ENCODE measurements at regions not wholly inside any gene's neighbourhood (a gene's known extent, or its start where the extent isn't known, plus 50 kb on each side); places are given as distances from the start of the nearest gene placed in this dataset.
"Not testable (repeated sequence)": the region's sequence is repeated elsewhere in the genome, so short reads cannot be mapped to it uniquely, and the experiment has no call there.

DNA sequence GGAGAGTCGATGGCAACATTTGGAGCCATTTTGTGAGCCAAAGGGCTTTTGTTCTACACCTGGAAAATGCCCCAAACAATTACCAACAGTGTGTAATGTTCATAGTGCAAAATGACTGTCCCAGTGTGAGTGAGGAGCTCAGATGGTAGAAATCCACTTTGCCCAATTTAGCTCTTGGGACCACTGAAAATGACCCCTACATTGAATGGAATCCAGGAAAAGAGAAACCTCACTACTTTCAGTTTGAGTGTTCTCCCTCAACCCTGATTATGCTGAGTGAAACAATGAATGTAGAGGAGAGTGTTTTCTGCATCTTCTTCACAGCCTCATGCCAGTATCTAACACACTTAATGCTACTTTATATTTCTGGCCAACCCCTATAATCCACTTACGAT lies 84.9 kb upstream of the NRN1 start:
- DNase-seq (no peak), ATAC-seq (no peak)
- no peak overlapping the region for H3K4me3 ChIP-seq
- H3K27me3 ChIP-seq = no peaks in the 10 kb centered on the region
- intact Hi-C loops (cut with DNase I) = no loop called here
- no peaks in the 10 kb centered on the region for H3K9me3 ChIP-seq
- H3K4me1 ChIP-seq = no peaks in the 10 kb centered on the region
- no peak for TF ChIP-seq CTCF (IDR thresholded peaks at IDR 0.05)
- no peaks in the 10 kb centered on the region for H3K36me3 ChIP-seq
- H3K27ac ChIP-seq = no peak overlapping the region

- DNase-seq (no peak), ATAC-seq (no peak)
- intact Hi-C loops (cut with DNase I) = no loop called here
- no peak overlapping the region for H3K27ac ChIP-seq
- no peak for TF ChIP-seq CTCF (IDR thresholded peaks at IDR 0.05)
- no peaks in the 10 kb centered on the region for H3K4me1 ChIP-seq
- no peaks in the 10 kb centered on the region for H3K36me3 ChIP-seq
- no peak overlapping the region for H3K4me3 ChIP-seq
- no peaks in the 10 kb centered on the region for H3K27me3 ChIP-seq
- no peaks in the 10 kb centered on the region for H3K9me3 ChIP-seq
Measured at GRCh38 chr6:6090861-6091607, 84.3 kb upstream of the NRN1 start.

GRCh38 chr6:6085928-6086668 lies 79.4 kb upstream of the NRN1 start:
- intact Hi-C loops (cut with DNase I) = no loop called here
- no peak overlapping the region for H3K4me3 ChIP-seq
- H3K36me3 ChIP-seq = no peaks in the 10 kb centered on the region
- DNase-seq = no peak
- no peak overlapping the region for H3K27ac ChIP-seq
- no peaks in the 10 kb centered on the region for H3K4me1 ChIP-seq
- peaks cover 0 to 8% of the 10 kb centered on the region in 2 donors for H3K9me3 ChIP-seq
- ATAC-seq = no peak
- TF ChIP-seq CTCF (IDR thresholded peaks at IDR 0.05) = no peak
- no peaks in the 10 kb centered on the region for H3K27me3 ChIP-seq

DNA sequence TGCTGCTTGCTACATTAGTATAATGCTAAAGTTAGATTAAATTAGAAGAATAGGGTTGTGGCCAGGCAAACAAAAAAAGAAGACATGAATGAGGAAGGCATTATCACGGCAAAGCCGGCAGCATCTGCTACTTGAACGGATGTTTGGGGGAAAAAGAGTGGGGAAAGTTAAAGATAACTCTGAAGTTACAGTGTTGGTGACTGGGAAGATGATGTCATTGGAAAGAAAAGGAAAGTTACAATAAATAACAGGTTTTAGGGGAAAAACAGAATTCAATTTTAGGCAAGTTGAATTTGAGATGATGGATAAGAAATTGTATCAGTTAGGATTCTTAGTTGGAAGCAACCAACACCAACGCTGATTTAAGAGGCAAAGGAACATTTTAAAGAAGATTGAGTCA lies 74.2 kb upstream of the NRN1 start:
- Histone ChIP-seq H3K4me3 (no peak overlapping the region), H3K27ac (no peak overlapping the region), H3K27me3 (no peaks in the 10 kb centered on the region), H3K9me3 (peaks cover 0 to 8% of the 10 kb centered on the region in 2 donors), H3K4me1 (no peaks in the 10 kb centered on the region), H3K36me3 (no peaks in the 10 kb centered on the region)
- ATAC-seq (no peak), DNase-seq (no peak)
- intact Hi-C loops (cut with DNase I) = no loop called here
- no peak for TF ChIP-seq CTCF (IDR thresholded peaks at IDR 0.05)

GRCh38 chr6:6074190-6074589 lies 67.5 kb upstream of the NRN1 start:
- Histone ChIP-seq H3K4me1 (no peaks in the 10 kb centered on the region), H3K27ac (no peak overlapping the region), H3K27me3 (peaks cover 0 to 16% of the 10 kb centered on the region in 2 donors), H3K9me3 (peaks cover 0 to 3% of the 10 kb centered on the region in 2 donors), H3K4me3 (no peak overlapping the region), H3K36me3 (no peaks in the 10 kb centered on the region)
- no peak for ATAC-seq
- DNase-seq = no peak
- no peak for TF ChIP-seq CTCF (IDR thresholded peaks at IDR 0.05)
- intact Hi-C loops (cut with DNase I) = no loop called here

- H3K27ac ChIP-seq; intact Hi-C loops (cut with DNase I): not testable (repeated sequence)
Measured at GRCh38 chr6:6068157-6068556, 61.4 kb upstream of the NRN1 start.

More at GRCh38 chr6:6068157-6068556, 61.4 kb upstream of the NRN1 start:
- H3K4me1 ChIP-seq, H3K36me3 ChIP-seq, H3K4me3 ChIP-seq, ATAC-seq, DNase-seq: not testable (repeated sequence)
- peaks cover 0 to 12% of the 10 kb centered on the region in 2 donors for H3K27me3 ChIP-seq
- peaks cover 0 to 12% of the 10 kb centered on the region in 2 donors for H3K9me3 ChIP-seq
